AG09309 (cell line): ENCODE measurements at regions not wholly inside any gene's neighbourhood (a gene's known extent, or its start where the extent isn't known, plus 50 kb on each side); places are given as distances from the start of the nearest gene placed in this dataset.

Source experiments
- DNase-seq: peaks from one replicate; pipeline ENCODE4 v3.0.0-alpha.2; 2010; ENCODE audit warnings: low read depth
- H3K4me3 ChIP-seq: 2 replicates; pipeline ENCODE4 v1.5.1; 2011; ENCODE audit warnings: mild to moderate bottlenecking, low read depth, low read length, moderate library complexity; ENCODE audit not compliant: control insufficient read depth
- CTCF ChIP-seq: IDR thresholded peaks from 2 replicates; pipeline ENCODE4 v1.5.1; 2011; ENCODE audit warnings: mild to moderate bottlenecking, low read depth, low read length, inconsistent platforms; ENCODE audit not compliant: insufficient read depth, control insufficient read depth; ENCODE audit errors: missing control alignments

GRCh38 chr6:104526376-104526775 is 333.3 kb downstream of the HACE1 start:
- no peak for DNase-seq
- no peak for TF ChIP-seq CTCF
- no peak overlapping the region for H3K4me3 ChIP-seq

- peak; percentile 17 for DNase-seq
- peak; percentile 93 for TF ChIP-seq CTCF
- no peak overlapping the region; the same call in 1 of the 2 replicates for H3K4me3 ChIP-seq
These were observed 333.9 kb downstream of the HACE1 start for GRCh38 chr6:104525677-104526322.

- DNase-seq, result no peak
- no peak for TF ChIP-seq CTCF
- H3K4me3 ChIP-seq, result no peak overlapping the region
These were observed 337.2 kb downstream of the HACE1 start for GRCh38 chr6:104522533-104522932.

- no peak for TF ChIP-seq CTCF
- no peak for DNase-seq
- H3K4me3 ChIP-seq, result no peak overlapping the region
These were observed 338.5 kb downstream of the HACE1 start for GRCh38 chr6:104521176-104521575.

GRCh38 chr6:104519566-104519965 is 340.2 kb downstream of the HACE1 start:
- no peak for TF ChIP-seq CTCF
- no peak overlapping the region for H3K4me3 ChIP-seq
- no peak for DNase-seq

GRCh38 chr6:104509355-104509754 is 350.4 kb downstream of the HACE1 start:
- TF ChIP-seq CTCF, result no peak
- no peak for DNase-seq

More at GRCh38 chr6:104509355-104509754, 350.4 kb downstream of the HACE1 start:
- no peak overlapping the region for H3K4me3 ChIP-seq
